HepG2 (cell line): ENCODE measurements at regions not wholly inside any gene's neighbourhood (a gene's known extent, or its start where the extent isn't known, plus 50 kb on each side); places are given as distances from the start of the nearest gene placed in this dataset.

Source experiments
- AKAP8 ChIP-seq: sonication (generic); formaldehyde crosslinking; IDR thresholded peaks from 2 replicates; pipeline ENCODE4 v1.5.1; 2020; ENCODE audit warnings: mild to moderate bottlenecking, missing genetic modification reagents
- BCL6 ChIP-seq: IDR thresholded peaks from 2 replicates; pipeline ENCODE4 v1.6.1; 2016; ENCODE audit warnings: missing genetic modification reagents, missing compliant biosample characterization
- CENPT ChIP-seq: sonication (generic); formaldehyde crosslinking; IDR thresholded peaks from 2 replicates; pipeline ENCODE4 v1.8.0; 2022; ENCODE audit warnings: low read depth, mild to moderate bottlenecking, moderate library complexity, missing genetic modification reagents
- GFI1 ChIP-seq: sonication (generic); formaldehyde crosslinking; IDR thresholded peaks from 2 replicates; pipeline ENCODE4 v1.5.0; 2020; ENCODE audit warnings: missing genetic modification reagents, mild to moderate bottlenecking, borderline replicate concordance
- JARID2 ChIP-seq: sonication (generic); formaldehyde crosslinking; IDR thresholded peaks from 2 replicates; pipeline ENCODE4 v1.8.1; 2023; ENCODE audit warnings: missing genetic modification reagents, inconsistent platforms; ENCODE audit not compliant: insufficient replicate concordance
- MTF1 ChIP-seq: sonication (generic); formaldehyde crosslinking; IDR thresholded peaks from 2 replicates; pipeline ENCODE4 v1.5.0; 2020; ENCODE audit warnings: missing genetic modification reagents
- PATZ1 ChIP-seq: sonication (generic); formaldehyde crosslinking; IDR thresholded peaks from 2 replicates; pipeline ENCODE4 v1.4.0; 2020; ENCODE audit warnings: missing genetic modification reagents
- PRDM15 ChIP-seq: sonication (generic); formaldehyde crosslinking; IDR thresholded peaks from 2 replicates; pipeline ENCODE4 v1.4.0; 2020; ENCODE audit warnings: missing genetic modification reagents
- PRMT3 ChIP-seq: sonication (generic); formaldehyde crosslinking; IDR thresholded peaks from 2 replicates; pipeline ENCODE4 v1.8.1; 2022; ENCODE audit warnings: low read depth, mild to moderate bottlenecking, moderate library complexity, missing genetic modification reagents, borderline replicate concordance
- RFX1 ChIP-seq: fragments of 450-650 bp; IDR thresholded peaks from 2 replicates; pipeline ENCODE4 v1.6.1; 2017
- SIX4 ChIP-seq: sonication (generic); formaldehyde crosslinking; IDR thresholded peaks from 2 replicates; pipeline ENCODE4 v1.4.0; 2020; ENCODE audit warnings: missing genetic modification reagents
- TBP ChIP-seq: sonication (generic); formaldehyde crosslinking; IDR thresholded peaks from 2 replicates; pipeline ENCODE4 v1.5.0; 2020; ENCODE audit warnings: missing genetic modification reagents
- TEAD3 ChIP-seq: optimal IDR thresholded peaks from 2 replicates; pipeline ENCODE3; 2016; ENCODE audit warnings: borderline replicate concordance
- TERF1 ChIP-seq: sonication (generic); formaldehyde crosslinking; IDR thresholded peaks from 2 replicates; pipeline ENCODE4 v1.8.0; 2022; ENCODE audit warnings: mild to moderate bottlenecking, missing genetic modification reagents, moderate library complexity
- XRCC5 ChIP-seq: fragments of 200-400 bp; formaldehyde crosslinking; optimal IDR thresholded peaks from 2 replicates; pipeline ENCODE3; 2017; ENCODE audit warnings: mild to moderate bottlenecking, low read length
- ZBED4 ChIP-seq: sonication (generic); formaldehyde crosslinking; IDR thresholded peaks from 2 replicates; pipeline ENCODE4 v1.4.0; 2020; ENCODE audit warnings: missing genetic modification reagents, borderline replicate concordance
- ZNF343 ChIP-seq: sonication (generic); formaldehyde crosslinking; IDR thresholded peaks from 2 replicates; pipeline ENCODE4 v1.4.0; 2020; ENCODE audit warnings: mild to moderate bottlenecking, missing genetic modification reagents
- ZNF605 ChIP-seq: sonication (generic); formaldehyde crosslinking; IDR thresholded peaks from 2 replicates; pipeline ENCODE4 v1.8.0; 2022; ENCODE audit warnings: mild to moderate bottlenecking, missing genetic modification reagents
- ZNF740 ChIP-seq: sonication (generic); formaldehyde crosslinking; IDR thresholded peaks from 2 replicates; pipeline ENCODE4 v1.4.0; 2020; ENCODE audit warnings: missing genetic modification reagents

- TF ChIP-seq TBP (CRISPR knock-in tag): no peak
- TF ChIP-seq TERF1 (CRISPR knock-in tag): no peak
- no peak for TF ChIP-seq ZNF343 (CRISPR knock-in tag)
- no peak for TF ChIP-seq SIX4 (CRISPR knock-in tag)
- no peak for TF ChIP-seq PRDM15 (CRISPR knock-in tag)
- no peak for TF ChIP-seq GFI1 (CRISPR knock-in tag)
- TF ChIP-seq XRCC5: peak; percentile 65
- no peak for TF ChIP-seq ZNF740 (CRISPR knock-in tag)
- peak; percentile 49 for TF ChIP-seq TEAD3 (CRISPR knock-in tag)
- no peak for TF ChIP-seq CENPT (CRISPR knock-in tag)
- TF ChIP-seq MTF1: no peak
- no peak for TF ChIP-seq AKAP8 (CRISPR knock-in tag)
- TF ChIP-seq PATZ1 (CRISPR knock-in tag): peak; percentile 60
- 0 out of 2 replicates have a peak, but pooled peaks have one; percentile 13 for TF ChIP-seq BCL6
- no peak for TF ChIP-seq JARID2
- 0 out of 2 replicates have a peak, but pooled peaks have one; percentile 18 for TF ChIP-seq ZNF605 (CRISPR knock-in tag)
- TF ChIP-seq RFX1: no peak
- TF ChIP-seq ZBED4 (CRISPR knock-in tag): no peak
- TF ChIP-seq PRMT3: no peak
These were observed 63.0 kb upstream of the TWIST2 start (continued) for GRCh38 chr2:238784671-238785527.
